Left hindlimb (tissue), 1 donor: ENCODE measurements at regions not wholly inside any gene's neighbourhood (a gene's known extent, or its start where the extent isn't known, plus 50 kb on each side); places are given as distances from the start of the nearest gene placed in this dataset.
"Not testable (repeated sequence)": the region's sequence is repeated elsewhere in the genome, so short reads cannot be mapped to it uniquely, and the experiment has no call there.

Source experiments
- DNase-seq: peaks from one replicate; pipeline ENCODE4 v3.0.0-alpha.2; 2018

DNA sequence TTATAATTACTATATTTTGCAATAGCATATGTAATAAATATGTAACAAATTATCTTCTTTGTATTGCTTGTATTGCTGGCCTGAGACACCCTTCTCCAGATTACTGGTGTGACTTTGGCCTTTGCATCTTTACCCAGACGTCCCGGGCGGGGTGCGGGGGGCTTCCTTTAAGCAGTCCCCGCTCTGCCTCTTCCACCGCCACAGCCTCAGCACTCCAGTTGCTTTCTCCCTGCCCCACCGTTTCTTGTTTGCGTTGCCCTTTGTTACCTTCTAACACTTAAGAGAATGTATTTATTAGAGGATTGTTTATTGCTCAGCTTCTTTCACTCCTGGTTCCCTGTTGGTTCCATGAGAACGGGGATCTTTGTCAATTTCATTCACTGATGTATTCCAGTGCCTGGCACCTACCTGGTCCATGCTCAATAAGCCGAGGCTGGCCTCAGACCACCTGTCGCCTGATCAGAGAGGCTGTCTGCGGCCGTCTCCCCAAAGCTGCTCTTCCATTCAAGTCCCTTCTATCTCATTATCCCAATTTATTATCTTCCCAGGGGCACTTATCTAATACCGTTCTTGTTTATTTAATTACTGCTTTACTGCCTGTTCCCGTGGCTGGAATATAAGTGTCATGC, 100.5 kb upstream of the RFLNA start:
- no peak for DNase-seq

- peak; percentile 75 for DNase-seq
Measured at GRCh38 chr12:124194893-124195566, 99.9 kb upstream of the RFLNA start.

DNA sequence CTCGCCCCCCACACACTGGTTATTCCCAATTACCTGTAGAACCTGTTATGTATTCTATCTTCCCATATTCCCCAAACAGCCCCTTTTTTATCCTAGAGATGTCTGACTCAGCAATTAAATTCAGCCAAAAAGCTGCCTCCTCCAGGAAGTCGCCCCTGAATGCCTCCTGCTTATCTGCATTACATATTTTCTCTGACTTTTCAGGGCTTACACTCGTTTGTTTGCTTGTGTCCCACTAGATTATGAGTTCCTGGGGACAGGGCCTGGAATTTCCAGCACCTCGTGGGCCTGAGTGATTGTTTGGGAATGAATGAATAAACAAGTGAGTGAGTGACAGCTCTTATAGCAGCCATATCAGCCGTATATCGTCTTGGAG, 99.3 kb upstream of the RFLNA start:
- no peak for DNase-seq

- DNase-seq = no peak
Measured at GRCh38 chr12:124196236-124196635, 98.7 kb upstream of the RFLNA start.

- no peak for DNase-seq
Measured at GRCh38 chr12:124201248-124201647, 93.6 kb upstream of the RFLNA start.

DNA sequence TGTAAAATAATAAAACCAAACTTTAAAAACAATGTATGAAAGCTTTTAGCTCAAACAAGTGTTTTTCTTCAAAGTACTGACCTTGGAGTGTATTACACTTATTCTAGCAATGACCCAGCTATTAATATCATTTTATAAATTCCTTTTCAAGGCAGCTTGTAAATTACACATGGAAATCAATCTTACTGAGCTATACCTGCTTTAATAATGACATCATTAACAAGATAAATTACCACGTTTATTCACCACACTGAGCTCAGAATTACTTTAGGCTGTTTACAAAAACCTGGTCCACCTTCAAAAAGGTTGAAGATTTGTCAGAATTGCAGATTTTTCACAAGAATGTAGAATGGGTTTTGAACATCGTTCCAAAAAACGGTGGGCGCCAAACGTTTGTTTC, 91.7 kb upstream of the RFLNA start:
- no peak for DNase-seq

DNA sequence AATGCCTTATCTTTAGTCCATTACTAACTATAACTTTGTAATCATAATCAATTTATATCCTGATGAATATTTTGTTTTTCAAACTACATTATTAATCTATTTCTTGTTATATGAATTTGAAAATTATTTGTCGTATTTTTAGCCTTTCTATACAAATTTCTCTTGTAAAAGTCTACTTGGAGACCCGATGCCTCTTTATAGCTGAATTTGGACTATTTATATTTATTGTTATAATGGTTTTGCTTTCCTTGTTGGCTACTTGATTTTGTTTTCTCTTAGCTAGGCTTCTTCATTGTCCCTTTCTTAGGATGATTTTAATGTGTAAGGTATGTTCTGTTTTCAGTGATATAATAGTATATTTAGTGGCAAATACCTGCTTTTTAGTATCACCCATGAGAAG, 89.5 kb upstream of the RFLNA start:
- no peak for DNase-seq

DNA sequence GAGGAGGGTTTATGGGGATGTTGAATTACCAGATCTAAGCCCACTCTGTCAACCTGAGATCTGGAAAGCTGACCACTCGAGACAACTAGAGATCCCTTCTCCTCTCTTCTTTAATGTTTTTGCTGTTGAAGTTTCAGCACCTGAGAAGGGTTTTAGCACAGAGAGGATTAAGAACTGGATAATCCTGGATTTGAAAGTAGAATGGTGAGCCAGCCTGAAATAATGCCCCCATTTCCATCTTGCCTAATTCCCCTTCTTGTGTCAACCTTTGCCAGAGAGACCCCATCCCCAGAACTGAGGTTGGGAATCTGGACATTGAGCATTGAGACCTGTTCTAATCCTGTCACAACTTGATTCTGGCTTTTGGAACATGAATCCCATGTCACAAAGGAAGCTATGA, 87.8 kb upstream of the RFLNA start:
- no peak for DNase-seq

DNA sequence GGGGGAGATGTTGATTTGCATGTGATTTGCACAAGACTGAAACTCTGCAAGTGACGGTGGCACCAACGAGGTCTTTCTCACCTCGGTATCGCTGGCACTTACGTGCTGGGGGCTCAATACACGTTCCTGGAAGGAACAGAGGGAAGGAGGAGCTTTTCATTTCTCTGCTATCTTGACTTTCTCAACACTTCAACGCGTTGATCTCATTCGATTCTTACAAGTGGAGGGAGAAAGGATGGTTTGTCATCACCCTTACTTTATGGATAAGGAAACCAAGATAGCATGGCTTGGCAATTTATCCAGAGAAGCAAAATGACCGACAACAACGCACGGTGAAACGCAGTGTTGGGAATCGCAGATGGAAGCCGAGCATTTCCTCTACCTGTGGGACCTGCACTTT, 87.3 kb upstream of the RFLNA start:
- no peak for DNase-seq

- DNase-seq = no peak
Measured at GRCh38 chr12:124208489-124208888, 86.4 kb upstream of the RFLNA start.

DNA sequence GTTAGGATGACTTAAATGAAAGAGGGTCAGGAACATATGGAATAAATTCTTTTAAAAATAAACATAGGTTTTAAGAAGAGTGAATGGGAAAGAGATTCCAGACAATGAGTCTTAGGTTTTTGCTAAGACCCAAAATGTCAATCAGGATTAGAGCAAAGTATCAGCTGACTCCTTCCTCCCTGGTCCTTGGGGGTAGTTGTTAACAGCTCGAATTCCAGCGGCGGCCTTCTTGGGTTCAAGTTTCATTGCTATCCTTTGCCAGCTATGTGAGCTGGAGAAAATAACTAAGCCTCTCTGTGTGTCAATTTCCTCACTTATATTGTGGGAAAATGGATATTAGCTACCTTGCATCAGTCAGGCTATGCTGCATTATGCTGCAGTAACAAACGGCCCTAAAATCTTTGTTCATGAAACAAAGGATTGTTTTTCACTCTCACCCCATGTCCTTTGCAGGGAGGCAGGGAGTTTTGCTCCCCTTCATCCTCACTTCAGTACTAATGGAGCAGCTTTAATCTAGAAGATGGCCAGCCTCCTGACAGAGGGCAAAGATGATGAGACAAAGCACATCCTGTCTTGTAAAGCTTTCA, 83.8 kb upstream of the RFLNA start:
- DNase-seq = no peak

- DNase-seq = no peak
Measured at GRCh38 chr12:124211753-124212152, 83.1 kb upstream of the RFLNA start.

DNA sequence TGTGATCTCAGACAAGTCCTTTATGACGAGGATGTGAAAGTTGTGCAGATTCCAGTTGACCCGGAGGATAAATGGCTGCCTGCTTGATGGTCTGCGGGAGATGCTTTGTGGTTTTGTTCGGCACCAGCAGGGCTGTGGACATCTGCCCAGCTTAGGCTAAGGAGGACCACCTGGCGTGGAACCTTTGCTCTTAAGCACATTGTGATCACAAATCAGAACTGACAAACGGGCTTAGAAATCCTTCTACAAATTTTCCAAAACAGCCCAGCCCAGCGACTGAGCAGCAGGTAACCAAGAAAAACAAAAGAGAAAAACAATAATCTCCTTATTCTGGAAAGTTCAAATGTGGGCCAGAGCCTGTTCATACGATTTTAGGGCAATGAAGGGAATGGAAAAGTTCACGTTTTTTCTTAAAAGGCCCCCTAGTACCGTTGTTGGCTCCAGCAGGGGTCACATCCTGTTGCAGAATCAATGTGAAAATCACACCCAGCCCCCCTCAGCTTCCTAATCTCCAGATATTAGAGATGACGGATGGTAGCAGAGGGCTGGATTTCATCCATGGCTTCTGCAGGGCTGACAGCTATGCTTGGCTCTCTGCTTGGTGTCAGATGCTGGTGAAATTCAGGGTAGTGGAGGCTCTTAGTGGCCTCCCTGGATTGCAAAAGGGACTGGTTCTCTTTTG, 81.1 kb upstream of the RFLNA start:
- no peak for DNase-seq

GRCh38 chr12:124214574-124214973, 80.3 kb upstream of the RFLNA start:
- DNase-seq = no peak

DNA sequence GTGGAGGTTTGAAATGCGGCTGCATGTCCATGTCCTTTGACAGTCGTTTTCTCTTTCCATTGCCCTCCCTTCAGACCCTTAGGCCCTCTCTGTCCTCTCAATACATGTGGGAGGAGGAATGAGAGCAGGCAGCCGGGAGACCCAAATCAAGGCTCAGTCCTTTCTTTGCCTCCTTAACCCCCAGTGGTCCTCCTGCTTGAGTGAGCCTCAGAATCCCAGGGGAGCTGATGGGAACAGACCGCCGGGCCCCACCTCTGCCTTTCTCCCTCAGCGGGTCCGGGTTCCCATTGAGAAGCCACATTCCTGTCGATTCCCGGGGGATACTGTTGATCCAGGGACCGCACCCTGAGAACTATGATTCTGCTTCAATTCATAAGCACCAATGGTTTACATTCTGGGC, 77.9 kb upstream of the RFLNA start:
- no peak for DNase-seq

DNA sequence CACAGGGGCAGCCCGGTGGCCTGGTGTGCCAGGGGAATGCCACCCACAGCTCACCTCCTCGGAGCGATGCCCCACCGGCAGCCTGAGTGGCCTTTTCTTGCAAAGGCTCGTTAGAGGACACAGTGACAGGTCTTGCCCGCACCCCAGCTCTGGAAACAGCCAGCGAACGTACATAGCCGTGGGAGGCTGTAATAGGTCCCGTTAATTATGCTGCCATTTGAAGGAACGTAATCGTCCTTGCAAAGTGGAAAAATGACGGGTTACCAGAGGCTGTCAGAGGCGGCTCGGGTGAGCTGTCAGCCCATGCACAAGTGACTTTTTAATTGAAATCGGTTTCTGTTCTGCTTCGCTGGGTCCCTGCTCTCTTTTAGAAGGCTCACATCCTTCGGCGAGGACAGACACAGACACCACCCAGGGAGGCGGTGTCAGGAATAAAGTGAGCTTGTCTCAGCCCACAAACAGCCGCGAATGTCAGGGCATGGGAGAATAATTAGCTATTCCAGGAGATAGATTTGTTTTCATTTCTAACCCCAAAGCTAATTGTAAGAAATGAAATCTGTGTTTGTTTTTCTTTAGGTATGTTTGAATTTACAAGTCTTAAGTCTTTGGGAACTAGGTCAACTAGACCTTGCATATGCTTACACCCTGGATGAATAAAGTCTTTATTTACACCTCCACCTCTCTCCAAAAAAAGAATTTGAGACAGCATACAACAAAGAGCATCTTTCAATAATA, 77.2 kb upstream of the RFLNA start:
- peak; percentile 46 for DNase-seq

- no peak for DNase-seq
Measured at GRCh38 chr12:124218243-124218560, 76.7 kb upstream of the RFLNA start.

DNA sequence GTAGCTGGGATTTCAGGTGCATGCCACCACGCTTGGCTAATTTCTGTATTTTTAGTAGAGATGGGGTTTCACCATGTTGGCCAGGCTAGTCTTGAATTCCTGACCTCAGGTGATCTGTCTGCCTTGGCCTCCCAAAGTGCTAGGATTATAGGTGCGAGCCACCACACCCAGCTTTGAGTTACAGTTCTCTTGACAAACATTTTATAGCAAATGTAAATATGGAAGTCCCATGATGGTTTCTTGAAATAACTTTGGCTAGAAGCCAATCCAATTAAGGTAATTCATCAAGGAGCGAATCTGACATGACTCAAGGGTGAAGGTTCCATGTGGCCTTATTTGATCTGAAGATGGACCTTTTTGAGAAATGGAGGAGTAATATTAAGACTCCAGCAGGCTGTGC, 76.2 kb upstream of the RFLNA start:
- not testable (repeated sequence) for DNase-seq

GRCh38 chr12:124222368-124223245, 72.3 kb upstream of the RFLNA start:
- no peak for DNase-seq

DNA sequence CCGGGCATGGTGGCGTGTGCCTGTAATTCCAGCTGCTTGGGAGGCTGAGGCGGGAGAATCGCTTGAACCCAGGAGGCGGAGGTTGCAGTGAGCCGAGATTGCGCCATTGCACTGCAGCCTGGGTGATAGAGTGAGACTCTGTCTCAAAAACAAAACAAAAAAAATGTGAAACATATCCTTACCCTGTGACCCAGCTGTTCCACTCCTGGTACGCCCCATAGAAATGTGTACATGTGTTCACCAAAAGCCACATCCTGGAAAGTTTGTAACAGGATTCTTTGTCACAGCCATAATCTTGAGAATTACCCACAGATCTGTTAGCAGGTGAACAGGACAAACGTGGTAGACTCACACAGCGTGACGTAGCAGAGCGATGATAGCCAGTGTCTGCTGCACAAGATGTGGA, 71.2 kb upstream of the RFLNA start:
- not testable (repeated sequence) for DNase-seq

DNA sequence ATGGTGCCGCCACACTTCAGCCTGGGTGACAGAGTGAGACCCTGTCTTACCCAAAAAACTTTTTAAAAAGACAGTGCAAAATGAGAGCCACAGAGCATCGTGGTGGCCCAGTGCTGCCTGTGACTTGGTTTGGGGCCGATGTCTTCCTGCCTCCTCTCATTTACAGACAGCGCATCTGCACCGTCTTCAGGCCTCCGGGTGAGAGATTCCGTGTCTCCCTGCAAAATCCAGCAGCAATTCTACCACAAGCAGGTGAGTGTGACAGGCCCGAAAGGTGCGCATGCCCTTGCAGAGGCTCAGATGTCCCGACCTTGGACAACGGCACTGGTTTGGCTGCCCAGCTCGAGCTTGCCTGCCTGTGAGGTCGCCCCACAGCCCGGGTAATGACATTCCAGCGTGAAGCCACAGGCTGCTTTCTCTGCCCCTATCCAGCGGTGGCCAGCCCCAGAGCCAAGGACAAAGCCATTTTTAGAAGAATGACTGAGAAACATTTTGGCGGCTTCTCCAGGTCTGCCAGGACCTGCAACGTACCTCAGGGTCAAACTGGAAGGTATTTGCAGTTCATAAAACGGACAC, 70.3 kb upstream of the RFLNA start:
- DNase-seq = no peak

DNA sequence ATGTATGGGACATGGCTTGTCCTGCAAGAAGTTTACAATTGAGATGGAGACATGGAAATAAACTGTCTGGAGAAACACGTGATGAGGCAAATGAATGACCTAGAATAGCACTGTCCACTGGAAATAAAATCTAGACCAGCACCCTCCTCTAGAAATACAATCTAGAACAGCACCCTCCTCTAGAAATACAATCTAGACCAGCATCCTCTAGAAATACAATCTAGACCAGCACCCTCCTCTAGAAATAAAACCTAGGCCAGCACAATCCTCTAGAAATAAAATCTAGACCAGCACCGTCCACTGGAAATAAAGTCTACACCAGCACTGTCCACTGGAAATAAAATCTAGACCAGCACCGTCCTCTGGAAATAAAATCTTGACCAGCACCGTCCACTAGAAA, 69.2 kb upstream of the RFLNA start:
- no peak for DNase-seq
